ENCODE measurements at regions not wholly inside any gene's neighbourhood (a gene's known extent, or its start where the extent isn't known, plus 50 kb on each side); places are given as distances from the start of the nearest gene placed in this dataset.

DNA sequence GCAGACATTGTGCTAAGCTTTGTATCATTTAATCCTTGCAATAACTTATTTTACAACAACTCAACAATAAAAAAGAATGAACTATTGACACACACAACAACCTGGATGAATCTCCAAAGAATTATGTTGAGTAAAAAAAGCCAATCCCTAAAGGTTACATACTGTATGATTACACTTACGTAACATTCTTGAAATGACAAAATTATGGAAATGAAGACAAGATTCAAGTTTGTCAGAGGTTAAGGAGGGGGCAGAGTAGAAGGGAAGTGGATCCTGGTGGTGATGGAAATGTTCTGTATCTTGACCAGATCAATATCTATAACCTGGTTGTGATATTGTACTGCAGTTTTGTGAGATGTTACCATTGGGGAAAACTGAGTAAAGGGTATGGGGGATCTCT, 63.2 kb upstream of the LMNTD1 start:
- TF ChIP-seq, protein P1, sequence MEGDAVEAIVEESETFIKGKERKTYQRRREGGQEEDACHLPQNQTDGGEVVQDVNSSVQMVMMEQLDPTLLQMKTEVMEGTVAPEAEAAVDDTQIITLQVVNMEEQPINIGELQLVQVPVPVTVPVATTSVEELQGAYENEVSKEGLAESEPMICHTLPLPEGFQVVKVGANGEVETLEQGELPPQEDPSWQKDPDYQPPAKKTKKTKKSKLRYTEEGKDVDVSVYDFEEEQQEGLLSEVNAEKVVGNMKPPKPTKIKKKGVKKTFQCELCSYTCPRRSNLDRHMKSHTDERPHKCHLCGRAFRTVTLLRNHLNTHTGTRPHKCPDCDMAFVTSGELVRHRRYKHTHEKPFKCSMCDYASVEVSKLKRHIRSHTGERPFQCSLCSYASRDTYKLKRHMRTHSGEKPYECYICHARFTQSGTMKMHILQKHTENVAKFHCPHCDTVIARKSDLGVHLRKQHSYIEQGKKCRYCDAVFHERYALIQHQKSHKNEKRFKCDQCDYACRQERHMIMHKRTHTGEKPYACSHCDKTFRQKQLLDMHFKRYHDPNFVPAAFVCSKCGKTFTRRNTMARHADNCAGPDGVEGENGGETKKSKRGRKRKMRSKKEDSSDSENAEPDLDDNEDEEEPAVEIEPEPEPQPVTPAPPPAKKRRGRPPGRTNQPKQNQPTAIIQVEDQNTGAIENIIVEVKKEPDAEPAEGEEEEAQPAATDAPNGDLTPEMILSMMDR (IDR thresholded peaks at IDR 0.05) = no peak
- no peak for TF ChIP-seq POLR2A (IDR thresholded peaks at IDR 0.05)

Data from heart left ventricle (tissue), 13 donors.